Fibroblast of the conjunctiva (primary cell): ENCODE measurements at regions not wholly inside any gene's neighbourhood (a gene's known extent, or its start where the extent isn't known, plus 50 kb on each side); places are given as distances from the start of the nearest gene placed in this dataset.
"Not testable (repeated sequence)": the region's sequence is repeated elsewhere in the genome, so short reads cannot be mapped to it uniquely, and the experiment has no call there.

ENCODE experiments used
- DNase-seq: peaks from one replicate; pipeline ENCODE4 v3.0.0-alpha.2; 2010; ENCODE audit warnings: low read depth

DNA sequence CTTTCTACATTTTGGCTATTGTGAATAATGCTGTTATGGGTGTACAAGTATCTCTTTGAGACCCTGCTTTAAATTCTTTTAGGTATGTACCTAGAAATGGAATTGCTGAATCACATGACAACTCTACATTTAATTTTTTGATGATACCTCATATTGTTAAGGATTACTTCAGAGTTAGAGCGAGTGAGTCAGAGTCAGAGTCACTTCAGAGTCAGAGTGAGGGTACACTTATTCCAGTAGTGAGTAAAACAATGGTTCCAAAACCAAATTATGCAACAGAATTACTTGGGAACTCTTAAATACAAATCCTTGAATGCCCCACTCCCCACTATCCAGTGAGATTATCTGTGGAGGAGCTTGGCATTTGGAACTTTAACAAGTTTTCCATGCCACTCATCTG, 50.3 kb upstream of the SNRK start:
- no peak for DNase-seq

DNA sequence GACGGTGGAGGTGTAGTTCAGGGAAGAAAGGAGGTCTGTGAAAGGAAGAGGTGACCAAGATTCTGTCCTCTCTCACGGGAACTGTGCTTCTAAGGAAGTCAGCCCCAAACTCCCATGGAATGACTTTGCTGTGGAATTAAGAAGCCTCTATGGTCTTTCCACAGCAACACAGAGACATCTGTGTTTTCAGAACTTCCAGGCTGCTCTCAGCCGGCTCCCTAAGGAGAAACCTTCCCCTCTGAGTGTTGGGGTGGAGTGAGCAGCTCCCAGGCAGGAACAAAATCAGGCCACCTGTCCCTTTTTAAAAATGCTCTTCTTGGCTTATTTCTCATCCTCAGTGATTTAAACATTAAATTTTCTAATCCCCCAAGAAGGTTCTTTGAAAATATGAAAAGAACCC, 53.3 kb upstream of the SNRK start:
- no peak for DNase-seq

- DNase-seq, result no peak
These were observed 54.9 kb upstream of the SNRK start for GRCh38 chr3:43231276-43232000.

GRCh38 chr3:43229865-43230264, 56.5 kb upstream of the SNRK start:
- not testable (repeated sequence) for DNase-seq

DNA sequence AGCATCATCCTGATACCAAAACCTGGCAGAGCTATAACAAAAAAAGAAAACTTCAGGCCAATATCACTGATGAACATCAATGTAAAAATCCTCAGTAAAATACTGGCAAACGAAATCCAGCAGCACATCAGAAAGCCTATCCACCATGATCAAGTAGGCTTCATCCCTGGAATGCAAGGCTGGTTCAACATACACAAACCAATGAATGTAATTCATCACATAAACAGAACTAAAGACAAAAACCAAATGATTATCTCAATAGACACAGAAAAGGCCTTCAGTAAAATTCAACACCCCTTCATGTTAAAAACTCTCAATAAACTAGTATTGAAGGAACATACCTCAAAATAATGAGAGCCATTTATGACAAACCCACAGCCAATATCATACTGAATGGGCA, 58.7 kb upstream of the SNRK start:
- not testable (repeated sequence) for DNase-seq

DNA sequence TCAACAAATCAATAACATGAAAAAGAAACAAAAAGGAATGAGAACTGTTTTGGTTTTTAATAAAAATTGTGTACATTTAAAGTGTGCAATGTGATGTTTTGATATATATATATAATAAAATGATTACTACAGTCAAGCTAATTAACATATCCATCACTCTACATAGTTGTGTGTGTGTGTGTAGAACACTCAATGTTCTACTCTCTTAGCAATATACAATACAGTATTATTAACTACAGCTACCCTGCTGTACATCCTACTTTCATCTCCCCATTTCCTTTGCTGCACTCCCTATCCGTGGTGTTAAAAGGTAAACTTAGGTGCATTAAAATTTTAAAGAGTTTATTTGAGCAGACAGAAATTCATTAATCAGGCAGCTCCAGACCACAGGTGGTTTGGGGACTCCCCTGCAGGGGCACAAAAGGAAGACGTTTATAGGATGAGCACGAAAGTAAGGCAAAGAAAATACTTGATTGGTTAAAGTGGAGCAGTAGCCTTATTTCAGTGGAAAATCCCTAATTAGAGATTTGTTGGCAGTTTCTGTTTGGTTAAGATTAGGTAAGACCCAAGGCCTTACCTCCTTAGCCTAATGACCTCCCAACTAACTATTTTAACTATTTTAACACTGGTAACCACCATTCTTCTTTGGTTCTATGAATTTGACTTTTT, 61.8 kb upstream of the SNRK start:
- DNase-seq, result no peak

DNA sequence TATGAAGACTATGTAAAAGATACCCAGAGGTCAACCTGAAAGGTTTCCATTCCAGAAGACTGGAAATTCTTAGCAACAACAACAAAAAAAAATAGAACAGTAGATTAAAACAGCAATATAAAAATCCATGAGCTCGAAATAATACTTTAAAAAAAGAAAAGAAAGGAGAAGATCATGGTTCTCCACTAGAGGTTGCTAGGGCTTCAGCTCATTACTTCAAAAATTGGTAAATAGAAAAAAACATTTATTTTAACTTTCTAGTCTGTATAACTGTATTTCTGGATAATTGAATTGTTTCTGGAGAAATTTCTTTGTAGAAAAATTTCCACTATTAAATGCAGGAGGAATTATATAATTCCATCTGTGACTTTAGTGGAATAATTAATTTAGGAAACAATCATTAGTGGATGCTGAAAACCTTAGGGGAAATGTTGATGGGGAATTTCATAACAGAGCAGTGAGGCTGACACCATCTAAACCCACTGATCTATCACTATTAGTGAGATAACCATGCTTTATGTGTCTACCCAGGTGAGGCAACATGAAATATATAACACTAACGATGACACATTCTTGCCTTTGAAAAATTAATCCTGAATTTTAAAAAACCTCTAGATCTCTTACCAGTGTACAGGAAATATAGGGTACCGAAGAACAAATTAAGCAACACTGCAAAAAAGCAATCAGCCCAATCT, 62.5 kb upstream of the SNRK start:
- no peak for DNase-seq

DNA sequence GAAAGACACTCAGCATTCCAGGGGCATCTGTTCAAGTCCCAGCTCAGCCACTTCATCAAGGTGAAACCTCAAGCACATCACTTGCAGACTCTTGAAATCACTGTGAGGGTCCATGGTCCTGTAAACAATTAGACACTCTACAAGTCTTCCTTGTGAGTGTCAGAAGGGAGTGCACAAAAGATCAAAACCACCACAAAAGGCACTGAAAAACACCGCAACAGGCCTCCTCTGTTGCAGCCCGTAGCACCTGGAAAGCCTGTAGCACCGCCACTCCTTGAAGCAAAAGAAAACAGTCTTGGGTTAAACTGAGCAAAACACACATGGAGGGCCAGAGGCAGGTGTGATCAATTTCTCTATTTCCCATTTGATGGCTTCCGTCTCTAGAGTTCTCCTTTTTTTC, 63.8 kb upstream of the SNRK start:
- no peak for DNase-seq

DNA sequence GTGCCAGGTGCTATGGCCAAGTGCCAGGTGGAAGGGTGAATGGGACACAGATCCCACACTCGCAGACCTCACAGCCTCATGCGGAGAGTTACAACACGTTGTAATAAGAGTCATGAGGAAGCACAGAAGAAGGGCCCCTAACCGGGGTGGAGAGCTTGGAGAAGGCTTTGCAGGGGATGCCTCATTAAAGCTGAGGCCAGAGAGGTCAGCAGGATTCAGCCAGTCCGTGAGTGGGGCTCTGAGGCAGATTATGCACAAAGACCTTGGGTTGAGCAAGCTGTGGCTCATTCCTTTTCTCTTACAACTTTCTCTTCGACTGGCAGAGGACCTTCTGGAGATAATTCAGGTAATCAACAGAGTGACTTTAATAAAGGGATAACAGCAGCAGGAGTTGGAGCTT, 65.3 kb upstream of the SNRK start:
- DNase-seq, result no peak

DNA sequence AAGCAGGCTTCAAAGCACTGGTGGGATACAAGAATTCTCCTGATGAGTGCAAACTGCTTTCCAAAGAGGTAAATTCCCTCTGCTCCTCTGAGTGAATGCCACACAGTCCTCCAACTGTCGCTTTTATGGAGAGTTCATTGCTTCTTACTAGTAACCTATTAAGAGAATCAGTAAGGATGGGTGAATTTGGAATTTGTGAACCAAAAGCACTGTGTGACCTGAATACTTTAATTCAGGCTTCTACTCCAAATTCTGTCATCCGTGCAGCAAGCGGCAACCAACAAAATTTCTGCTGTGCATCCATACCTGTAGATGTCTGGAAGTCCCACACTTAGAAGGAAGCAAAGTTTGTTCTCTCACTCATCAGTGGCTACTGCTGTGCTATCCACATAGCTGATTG, 66.7 kb upstream of the SNRK start:
- DNase-seq, result no peak

DNA sequence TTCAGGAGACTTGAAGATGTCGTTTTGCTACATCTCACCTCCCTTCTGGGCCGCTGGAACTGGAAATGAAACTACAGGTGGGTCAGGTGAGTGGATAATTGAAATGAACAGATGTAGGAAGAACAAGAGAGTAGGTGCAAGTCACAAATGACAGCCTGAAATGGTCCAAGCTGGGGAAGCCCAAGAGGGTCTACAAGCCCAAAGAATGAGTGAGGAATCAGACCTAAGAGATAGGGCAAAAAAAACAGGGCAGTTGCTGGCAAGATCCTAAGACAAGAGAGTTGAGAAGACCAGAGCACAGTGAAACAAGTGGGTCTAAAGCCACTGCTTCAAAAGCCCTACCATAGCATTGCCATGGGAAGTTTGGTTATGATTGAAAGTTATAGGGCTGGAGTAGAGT, 67.4 kb upstream of the SNRK start:
- no peak for DNase-seq

DNA sequence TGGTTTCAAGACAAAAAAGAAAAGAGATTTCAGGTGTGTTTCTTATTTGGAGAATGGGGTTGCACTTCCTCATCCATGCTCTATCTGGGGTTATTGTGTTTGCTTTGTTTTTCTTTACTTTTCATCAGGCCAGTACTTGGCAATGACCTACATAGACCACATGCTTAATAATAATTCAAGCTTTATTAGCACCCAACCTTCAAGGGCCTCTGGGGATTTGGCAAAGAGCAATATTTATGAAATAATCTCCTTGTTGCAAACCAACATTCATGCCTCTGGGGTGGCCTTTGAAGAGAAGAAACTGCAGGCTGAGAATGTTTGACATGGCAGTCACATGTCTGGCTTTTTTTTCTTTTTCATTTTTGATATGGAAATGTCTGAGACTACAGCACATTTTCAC, 68.2 kb upstream of the SNRK start:
- DNase-seq, result no peak

- no peak for DNase-seq
These were observed 68.7 kb upstream of the SNRK start for GRCh38 chr3:43217633-43218032.

GRCh38 chr3:43217206-43217605, 69.1 kb upstream of the SNRK start:
- DNase-seq, result no peak

- no peak for DNase-seq
These were observed 70.6 kb upstream of the SNRK start for GRCh38 chr3:43215663-43216275.

DNA sequence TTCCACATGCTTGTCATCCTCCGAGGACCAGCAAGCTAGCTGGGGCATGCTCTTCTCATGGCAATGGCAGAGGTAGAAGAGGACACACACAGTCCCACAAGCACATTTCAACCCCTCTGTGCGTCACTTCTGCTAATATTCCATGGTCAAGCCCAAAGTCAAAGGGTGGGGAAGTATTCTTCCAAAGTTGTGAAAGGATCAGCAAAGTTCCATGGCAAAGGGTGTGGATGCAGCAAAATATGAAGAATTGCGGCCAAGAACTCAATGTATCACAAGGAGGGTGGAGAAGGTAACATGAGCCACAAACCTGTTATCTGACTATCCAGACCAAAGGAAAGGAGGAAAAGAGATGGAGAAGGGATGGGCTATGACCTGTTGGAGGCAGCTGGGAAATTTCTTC, 71.2 kb upstream of the SNRK start:
- no peak for DNase-seq

- DNase-seq, result no peak
These were observed 71.7 kb upstream of the SNRK start for GRCh38 chr3:43214616-43215015.

GRCh38 chr3:43213631-43214030, 72.7 kb upstream of the SNRK start:
- DNase-seq, result no peak

- no peak for DNase-seq
These were observed 73.3 kb upstream of the SNRK start for GRCh38 chr3:43212914-43213611.

GRCh38 chr3:43211681-43212080, 74.7 kb upstream of the SNRK start:
- DNase-seq, result no peak

GRCh38 chr3:43210049-43211027, 76.0 kb upstream of the SNRK start:
- DNase-seq, result no peak
